CD14-positive monocyte (primary cell): ENCODE measurements at regions not wholly inside any gene's neighbourhood (a gene's known extent, or its start where the extent isn't known, plus 50 kb on each side); places are given as distances from the start of the nearest gene placed in this dataset.
A peak's percentile ranks its signal among the peaks of the same experiment; 100 is the strongest.

Source experiments
- DNase-seq, 3 donors: peaks; one replicate each; pipeline ENCODE4 v3.0.0-alpha.2; 2011 to 2022
- H2AFZ ChIP-seq: 2 replicates; pipeline ENCODE4 v1.6.0; 2012; ENCODE audit warnings: mild to moderate bottlenecking, low read depth, low read length, inconsistent platforms; ENCODE audit not compliant: insufficient read depth, poor library complexity, severe bottlenecking
- H3K27ac ChIP-seq, 2 donors: 1 replicate in 1 of 2; 2 replicates in 1 of 2; pipeline ENCODE4 v1.5.1; 2012 to 2013; ENCODE audit warnings: low read length in 2 of 2, control low read depth in 1 of 2, inconsistent platforms in 1 of 2, low read depth in 1 of 2, mild to moderate bottlenecking in 1 of 2
- H3K27me3 ChIP-seq, 2 donors: one replicate each; pipeline versions ENCODE4 v1.6.0 to v1.6.1; 2011 to 2013; ENCODE audit warnings: low read length in 2 of 2; ENCODE audit not compliant: control insufficient read depth in 2 of 2, insufficient read depth in 2 of 2
- H3K36me3 ChIP-seq, 2 donors: replicated peaks in 1 of 2; 1 replicate in 1 of 2; 2 replicates in 1 of 2; pipeline versions ENCODE4 v1.5.1 to v1.6.1; 2012 to 2013; ENCODE audit warnings: low read length in 2 of 2, control low read depth in 1 of 2, inconsistent platforms in 1 of 2, mild to moderate bottlenecking in 1 of 2; ENCODE audit not compliant: insufficient read depth in 2 of 2, control insufficient read depth in 1 of 2
- H3K4me1 ChIP-seq, 2 donors: 1 replicate in 1 of 2; 2 replicates in 1 of 2; pipeline versions ENCODE4 v1.5.1 to v1.6.1; 2012 to 2013; ENCODE audit warnings: low read length in 2 of 2, control low read depth in 1 of 2, inconsistent platforms in 1 of 2, mild to moderate bottlenecking in 1 of 2, moderate library complexity in 1 of 2; ENCODE audit not compliant: insufficient read depth in 2 of 2, control insufficient read depth in 1 of 2
- H3K4me2 ChIP-seq: replicated peaks from 2 replicates; pipeline ENCODE3; 2012; ENCODE audit warnings: low read length, moderate library complexity, mild to moderate bottlenecking; ENCODE audit not compliant: poor library complexity, severe bottlenecking; ENCODE audit errors: extremely low read depth
- H3K4me3 ChIP-seq, 3 experiments: fragments of 200-600 bp in 1 of 3; sonication (generic) in 1 of 3; replicated peaks in 1 of 3; 1 replicate in 2 of 3; 2 replicates in 1 of 3; pipeline ENCODE4 v1.5.1; 2011 to 2013; ENCODE audit warnings: low read length in 3 of 3, mild to moderate bottlenecking in 3 of 3, control low read depth in 2 of 3, low read depth in 2 of 3, inconsistent platforms in 1 of 3, moderate library complexity in 1 of 3
- H3K79me2 ChIP-seq: 2 replicates; pipeline ENCODE4 v1.6.0; 2012; ENCODE audit warnings: mild to moderate bottlenecking, control low read depth, inconsistent platforms, low read length, moderate library complexity; ENCODE audit not compliant: insufficient read depth
- H3K9ac ChIP-seq: 2 replicates; pipeline ENCODE4 v1.6.0; 2017; ENCODE audit warnings: low read length, mild to moderate bottlenecking; ENCODE audit not compliant: insufficient read depth, poor library complexity, severe bottlenecking
- H3K9me3 ChIP-seq, 2 donors: replicated peaks in 1 of 2; 1 replicate in 1 of 2; 2 replicates in 1 of 2; pipeline versions ENCODE4 v1.5.1 to v1.6.1; 2012 to 2013; ENCODE audit warnings: low read length in 2 of 2, control low read depth in 1 of 2; ENCODE audit not compliant: control insufficient read depth in 1 of 2, insufficient read depth in 1 of 2
- H4K20me1 ChIP-seq: 2 replicates; pipeline ENCODE4 v1.6.0; 2012; ENCODE audit warnings: mild to moderate bottlenecking, low read length, control low read depth, moderate library complexity; ENCODE audit not compliant: insufficient read depth
- H3K27ac Mint-ChIP-seq, 7 donors: one replicate each; pipeline ENCODE4 v1.8.0; 2020; ENCODE audit warnings: mild to moderate bottlenecking in 7 of 7, mixed read lengths in 7 of 7, moderate library complexity in 6 of 7, inconsistent platforms in 2 of 7
- H3K27me3 Mint-ChIP-seq, 3 donors: one replicate each; pipeline ENCODE4 v1.8.0; 2021 to 2022; ENCODE audit warnings: low read depth in 3 of 3, mild to moderate bottlenecking in 3 of 3, mixed read lengths in 3 of 3, moderate library complexity in 3 of 3, inconsistent platforms in 1 of 3
- H3K36me3 Mint-ChIP-seq, 2 donors: one replicate each; pipeline ENCODE4 v1.8.0; 2020; ENCODE audit warnings: mixed read lengths in 2 of 2, inconsistent platforms in 1 of 2, mild to moderate bottlenecking in 1 of 2
- H3K4me1 Mint-ChIP-seq: one replicate; pipeline ENCODE4 v1.8.0; 2020; ENCODE audit warnings: mild to moderate bottlenecking, mixed read lengths
- H3K4me3 Mint-ChIP-seq, 2 donors: one replicate each; pipeline ENCODE4 v1.8.0; 2020; ENCODE audit warnings: mild to moderate bottlenecking in 2 of 2, mixed read lengths in 2 of 2, moderate library complexity in 1 of 2
- H3K9me3 Mint-ChIP-seq, 7 donors: one replicate each; pipeline ENCODE4 v1.8.0; 2020 to 2022; ENCODE audit warnings: mixed read lengths in 7 of 7, mild to moderate bottlenecking in 6 of 7, moderate library complexity in 6 of 7, inconsistent platforms in 2 of 7
- CTCF ChIP-seq: fragments of 200-600 bp; IDR thresholded peaks from one replicate; pipeline ENCODE4 v1.8.0; 2022; ENCODE audit warnings: antibody characterized with exemption, mild to moderate bottlenecking
- WGBS: methylation state at CpG from one replicate; pipeline ENCODE4 v1.1.5; 2013; ENCODE audit warnings: missing lambda C conversion rate; ENCODE audit not compliant: insufficient coverage; 5-methylcytosine and 5-hydroxymethylcytosine counted together
- intact Hi-C, 2 donors: fragments of 100-400 bp; cut with micrococcal nuclease; formaldehyde crosslinking; loops; one replicate each; pipeline versions ENCODE4 v1.15.0 to v1.15.1; 2023

GRCh38 chr5:173778152-173778782, 109.9 kb upstream of the CPEB4 start:
- H3K36me3 ChIP-seq, result no peaks in the 10 kb centered on the region
- H3K4me1 Mint-ChIP-seq, result peaks cover 88% of the 10 kb centered on the region
- peak overlapping the region in 2 of 3 experiments; percentile 9 to 47 for H3K4me3 ChIP-seq
- H2AFZ ChIP-seq, result peak overlapping the region; percentile 34
- H3K27ac Mint-ChIP-seq, result peak overlapping the region; percentile 95 to 100 (median 98)
- peaks cover 89 to 97% of the 10 kb centered on the region in 2 donors for H3K4me1 ChIP-seq
- H3K9ac ChIP-seq, result no peak overlapping the region
- H3K9me3 Mint-ChIP-seq, result peaks cover 0 to 3% (median 0%) of the 10 kb centered on the region in 7 donors
- peaks cover 6 to 11% of the 10 kb centered on the region in 2 donors for H3K36me3 Mint-ChIP-seq
- no peaks in the 10 kb centered on the region for H3K27me3 ChIP-seq
- no peaks in the 10 kb centered on the region for H4K20me1 ChIP-seq
- peak overlapping the region; percentile 50 for H3K4me2 ChIP-seq
- no peaks in the 10 kb centered on the region for H3K9me3 ChIP-seq
- intact Hi-C loops, result loop anchor here in 1 of 2 donors (5.0 kb wide), 1 partner anchor 36 kb away; no protein-coding TSS in a partner anchor
- TF ChIP-seq CTCF, result no peak
- H3K79me2 ChIP-seq, result no peaks in the 10 kb centered on the region
- no peaks in the 10 kb centered on the region for H3K27me3 Mint-ChIP-seq
- H3K4me3 Mint-ChIP-seq, result peak overlapping the region; percentile 6 to 35
- WGBS, result 33% methylated on average over 1 of the region's 6 CpGs
- peak; percentile 78 to 96 (median 92) for DNase-seq
- H3K27ac ChIP-seq, result peak overlapping the region; percentile 70 to 89

GRCh38 chr5:173778784-173779304, 109.3 kb upstream of the CPEB4 start:
- H3K9me3 ChIP-seq, result no peaks in the 10 kb centered on the region
- peaks cover 6 to 11% of the 10 kb centered on the region in 2 donors for H3K36me3 Mint-ChIP-seq
- peak overlapping the region; percentile 50 for H3K4me2 ChIP-seq
- H3K79me2 ChIP-seq, result no peaks in the 10 kb centered on the region
- H3K27me3 Mint-ChIP-seq, result no peaks in the 10 kb centered on the region
- no peak for TF ChIP-seq CTCF
- peaks cover 0 to 5% (median 2%) of the 10 kb centered on the region in 7 donors for H3K9me3 Mint-ChIP-seq
- peak overlapping the region; percentile 34 to 36 for H3K4me3 Mint-ChIP-seq
- peaks cover 89% of the 10 kb centered on the region for H3K4me1 Mint-ChIP-seq
- intact Hi-C loops, result loop anchor here in 1 of 2 donors (5.0 kb wide), 1 partner anchor 37 kb away; no protein-coding TSS in a partner anchor
- peak overlapping the region in 2 of 3 experiments; percentile 9 to 47 for H3K4me3 ChIP-seq
- H3K4me1 ChIP-seq, result peaks cover 92 to 97% of the 10 kb centered on the region in 2 donors
- H3K36me3 ChIP-seq, result no peaks in the 10 kb centered on the region
- 72% methylated on average over 2 of the region's 5 CpGs for WGBS
- no peaks in the 10 kb centered on the region for H4K20me1 ChIP-seq
- H3K9ac ChIP-seq, result no peak overlapping the region
- no peaks in the 10 kb centered on the region for H3K27me3 ChIP-seq
- peak; percentile 68 to 86 (median 78) for DNase-seq
- peak overlapping the region; percentile 70 to 89 for H3K27ac ChIP-seq
- no peak overlapping the region for H2AFZ ChIP-seq
- H3K27ac Mint-ChIP-seq, result peak overlapping the region; percentile 95 to 100 (median 98)
